ENCODE measurements at regions not wholly inside any gene's neighbourhood (a gene's known extent, or its start where the extent isn't known, plus 50 kb on each side); places are given as distances from the start of the nearest gene placed in this dataset.

GRCh38 chr13:40483601-40484000 lies 182.8 kb downstream of the FOXO1 start:
- no peak overlapping the region for H3K4me2 ChIP-seq
- no peak overlapping the region for H3K4me3 ChIP-seq
- no peaks in the 10 kb centered on the region for H3K4me1 ChIP-seq (ENCODE audit: insufficient read depth)
- H3K27me3 ChIP-seq = no peaks in the 10 kb centered on the region
- TF ChIP-seq EZH2phosphoT487 (IDR thresholded peaks at IDR 0.05; ENCODE audit: low read depth, severe bottlenecking, unreplicated experiment) (no peak), EZH2 (IDR thresholded peaks at IDR 0.05; ENCODE audit: borderline replicate concordance) (no peak)
- TF ChIP-seq, protein P1, sequence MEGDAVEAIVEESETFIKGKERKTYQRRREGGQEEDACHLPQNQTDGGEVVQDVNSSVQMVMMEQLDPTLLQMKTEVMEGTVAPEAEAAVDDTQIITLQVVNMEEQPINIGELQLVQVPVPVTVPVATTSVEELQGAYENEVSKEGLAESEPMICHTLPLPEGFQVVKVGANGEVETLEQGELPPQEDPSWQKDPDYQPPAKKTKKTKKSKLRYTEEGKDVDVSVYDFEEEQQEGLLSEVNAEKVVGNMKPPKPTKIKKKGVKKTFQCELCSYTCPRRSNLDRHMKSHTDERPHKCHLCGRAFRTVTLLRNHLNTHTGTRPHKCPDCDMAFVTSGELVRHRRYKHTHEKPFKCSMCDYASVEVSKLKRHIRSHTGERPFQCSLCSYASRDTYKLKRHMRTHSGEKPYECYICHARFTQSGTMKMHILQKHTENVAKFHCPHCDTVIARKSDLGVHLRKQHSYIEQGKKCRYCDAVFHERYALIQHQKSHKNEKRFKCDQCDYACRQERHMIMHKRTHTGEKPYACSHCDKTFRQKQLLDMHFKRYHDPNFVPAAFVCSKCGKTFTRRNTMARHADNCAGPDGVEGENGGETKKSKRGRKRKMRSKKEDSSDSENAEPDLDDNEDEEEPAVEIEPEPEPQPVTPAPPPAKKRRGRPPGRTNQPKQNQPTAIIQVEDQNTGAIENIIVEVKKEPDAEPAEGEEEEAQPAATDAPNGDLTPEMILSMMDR (IDR thresholded peaks at IDR 0.05; ENCODE audit: poor library complexity) = no peak
- no peaks in the 10 kb centered on the region for H3K79me2 ChIP-seq
- no peaks in the 10 kb centered on the region for H3K9me3 ChIP-seq (ENCODE audit: low read depth)
- no peaks in the 10 kb centered on the region for H3K9me2 ChIP-seq (replicated peaks; ENCODE audit: insufficient read depth)
- no peak for DNase-seq (ENCODE audit: low spot score)
- no peak overlapping the region for H3K27ac ChIP-seq
- no peaks in the 10 kb centered on the region for H4K20me1 ChIP-seq (ENCODE audit: insufficient read depth, poor library complexity, severe bottlenecking)
- WGBS (ENCODE audit: low lambda C conversion rate, missing lambda C conversion rate) = 95% methylated on average over 13 of the region's 13 CpGs
- H3K36me3 ChIP-seq (replicated peaks; ENCODE audit: insufficient read depth, low read depth) = no peaks in the 10 kb centered on the region
- H2AFZ ChIP-seq = no peak overlapping the region

GRCh38 chr13:40484101-40484800 lies 182.2 kb downstream of the FOXO1 start:
- H2AFZ ChIP-seq = no peak overlapping the region
- no peaks in the 10 kb centered on the region for H3K79me2 ChIP-seq
- DNase-seq (ENCODE audit: low spot score) = no peak
- no peak overlapping the region for H3K27ac ChIP-seq
- WGBS (ENCODE audit: low lambda C conversion rate, missing lambda C conversion rate) = 76% methylated on average over 14 of the region's 14 CpGs
- H3K4me1 ChIP-seq (ENCODE audit: insufficient read depth) = no peaks in the 10 kb centered on the region
- no peaks in the 10 kb centered on the region for H3K36me3 ChIP-seq (replicated peaks; ENCODE audit: insufficient read depth, low read depth)
- no peaks in the 10 kb centered on the region for H4K20me1 ChIP-seq (ENCODE audit: insufficient read depth, poor library complexity, severe bottlenecking)
- H3K4me2 ChIP-seq = no peak overlapping the region
- H3K4me3 ChIP-seq = no peak overlapping the region
- TF ChIP-seq EZH2 (IDR thresholded peaks at IDR 0.05; ENCODE audit: borderline replicate concordance) (no peak), EZH2phosphoT487 (IDR thresholded peaks at IDR 0.05; ENCODE audit: low read depth, severe bottlenecking, unreplicated experiment) (no peak)
- TF ChIP-seq, protein P1 (IDR thresholded peaks at IDR 0.05; ENCODE audit: poor library complexity) = no peak
- no peaks in the 10 kb centered on the region for H3K9me3 ChIP-seq (ENCODE audit: low read depth)
- no peaks in the 10 kb centered on the region for H3K9me2 ChIP-seq (replicated peaks; ENCODE audit: insufficient read depth)
- peaks cover 1% of the 10 kb centered on the region for H3K27me3 ChIP-seq

DNA sequence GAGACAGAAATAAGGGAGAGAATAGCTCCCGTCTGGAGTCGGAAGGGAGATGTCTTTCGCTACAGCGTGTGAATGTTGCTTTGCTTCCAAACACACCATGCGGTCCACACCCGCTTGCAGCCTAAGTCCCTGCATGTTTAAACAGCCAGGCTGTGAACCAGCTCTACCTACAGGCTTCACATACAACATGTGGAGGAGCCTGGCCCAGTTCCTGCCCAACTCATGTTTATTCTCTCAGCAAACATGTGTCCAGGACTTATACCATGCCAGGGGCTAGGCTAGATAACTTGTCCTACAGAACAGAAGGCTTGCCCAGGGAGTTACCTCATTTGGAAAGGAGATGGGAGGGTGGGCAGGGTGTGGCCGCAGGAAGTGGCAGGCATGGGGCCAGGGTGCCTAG lies 181.5 kb downstream of the FOXO1 start:
- H3K27ac ChIP-seq = no peak overlapping the region
- DNase-seq (ENCODE audit: low spot score) = no peak
- 95% methylated on average over 7 of the region's 7 CpGs for WGBS (ENCODE audit: low lambda C conversion rate, missing lambda C conversion rate)

More for the DNA sequence above, 181.5 kb downstream of the FOXO1 start:
- Histone ChIP-seq H3K4me1 (ENCODE audit: insufficient read depth) (no peaks in the 10 kb centered on the region), H3K4me3 (no peak overlapping the region), H3K79me2 (no peaks in the 10 kb centered on the region), H3K9me3 (ENCODE audit: low read depth) (no peaks in the 10 kb centered on the region), H3K4me2 (no peak overlapping the region), H2AFZ (no peak overlapping the region), H3K36me3 (replicated peaks; ENCODE audit: insufficient read depth, low read depth) (no peaks in the 10 kb centered on the region), H4K20me1 (ENCODE audit: insufficient read depth, poor library complexity, severe bottlenecking) (no peaks in the 10 kb centered on the region), H3K27me3 (peaks cover 7% of the 10 kb centered on the region), H3K9me2 (replicated peaks; ENCODE audit: insufficient read depth) (no peaks in the 10 kb centered on the region)
- TF ChIP-seq EZH2phosphoT487 (IDR thresholded peaks at IDR 0.05; ENCODE audit: low read depth, severe bottlenecking, unreplicated experiment) (no peak), EZH2 (IDR thresholded peaks at IDR 0.05; ENCODE audit: borderline replicate concordance) (no peak)
- TF ChIP-seq, protein P1 (IDR thresholded peaks at IDR 0.05; ENCODE audit: poor library complexity) = no peak
